ENCODE measurements at regions not wholly inside any gene's neighbourhood (a gene's known extent, or its start where the extent isn't known, plus 50 kb on each side); places are given as distances from the start of the nearest gene placed in this dataset.

DNA sequence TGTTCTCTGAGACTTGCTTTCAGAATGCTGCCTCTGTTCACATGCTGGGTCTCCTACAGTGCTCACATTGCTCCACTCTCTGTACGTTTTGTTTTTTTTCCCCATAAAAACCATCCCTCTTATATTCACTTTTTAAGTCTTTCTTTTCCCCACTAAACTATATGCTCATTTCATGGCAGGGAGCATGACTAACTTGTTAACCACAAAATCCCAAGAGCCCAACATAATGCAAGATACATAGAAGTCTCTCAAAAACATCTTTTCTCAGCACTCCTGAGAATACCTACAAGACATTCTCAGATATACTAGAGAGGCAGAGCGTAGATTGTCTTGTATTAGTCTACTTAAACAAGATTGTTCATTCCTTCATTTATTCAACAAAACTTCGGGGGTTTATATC, 73.3 kb downstream of the FAM76B start:
- no peak for TF ChIP-seq POLR2AphosphoS5 (IDR thresholded peaks at IDR 0.05; ENCODE audit: low read depth, low read length)
- no peak for TF ChIP-seq TAF1 (IDR thresholded peaks at IDR 0.05; ENCODE audit: borderline replicate concordance, low read depth, low read length)
- TF ChIP-seq POLR2A (IDR thresholded peaks at IDR 0.05; ENCODE audit: low read depth, low read length), result no peak
